A204.1 (cell line): ENCODE measurements at regions not wholly inside any gene's neighbourhood (a gene's known extent, or its start where the extent isn't known, plus 50 kb on each side); places are given as distances from the start of the nearest gene placed in this dataset.
"Not testable (repeated sequence)": the region's sequence is repeated elsewhere in the genome, so short reads cannot be mapped to it uniquely, and the experiment has no call there.

Source experiments
- FAIRE-seq: peaks from 2 replicates; lab custom pipeline; 2012; peaks lifted over from hg19 to GRCh38; lab: Jason Lieb, UNC

- no peak for FAIRE-seq
Observed at GRCh38 chr6:156600678-156601077, 176.5 kb upstream of the ARID1B start.

- FAIRE-seq: no peak
Observed at GRCh38 chr6:156599978-156600590, 177.1 kb upstream of the ARID1B start.

- FAIRE-seq: no peak
Observed at GRCh38 chr6:156599366-156599765, 177.8 kb upstream of the ARID1B start.

- FAIRE-seq: no peak
Observed at GRCh38 chr6:156598855-156599180, 178.4 kb upstream of the ARID1B start.

- FAIRE-seq: no peak
Observed at GRCh38 chr6:156598071-156598854, 178.9 kb upstream of the ARID1B start.

GRCh38 chr6:156597095-156597494 lies 180.1 kb upstream of the ARID1B start:
- no peak for FAIRE-seq

GRCh38 chr6:156595476-156595875 lies 181.7 kb upstream of the ARID1B start:
- FAIRE-seq: no peak

- FAIRE-seq: no peak
Observed at GRCh38 chr6:156593893-156594292, 183.3 kb upstream of the ARID1B start.

GRCh38 chr6:156593127-156593526 lies 184.1 kb upstream of the ARID1B start:
- no peak for FAIRE-seq

- FAIRE-seq: no peak
Observed at GRCh38 chr6:156590482-156590881, 186.7 kb upstream of the ARID1B start.

- no peak for FAIRE-seq
Observed at GRCh38 chr6:156589281-156589680, 187.9 kb upstream of the ARID1B start.

GRCh38 chr6:156587751-156588301 lies 189.4 kb upstream of the ARID1B start:
- no peak for FAIRE-seq

GRCh38 chr6:156587071-156587470 lies 190.1 kb upstream of the ARID1B start:
- FAIRE-seq: no peak

GRCh38 chr6:156585859-156586258 lies 191.3 kb upstream of the ARID1B start:
- FAIRE-seq: no peak

GRCh38 chr6:156584121-156584520 lies 193.1 kb upstream of the ARID1B start:
- not testable (repeated sequence) for FAIRE-seq

- no peak for FAIRE-seq
Observed at GRCh38 chr6:156583083-156583482, 194.1 kb upstream of the ARID1B start.

- FAIRE-seq: no peak
Observed at GRCh38 chr6:156582509-156582992, 194.6 kb upstream of the ARID1B start.

- FAIRE-seq: no peak
Observed at GRCh38 chr6:156579564-156579963, 197.6 kb upstream of the ARID1B start.

- FAIRE-seq: no peak
Observed at GRCh38 chr6:156577749-156578148, 199.4 kb upstream of the ARID1B start.

GRCh38 chr6:156575361-156575760 lies 201.8 kb upstream of the ARID1B start:
- FAIRE-seq: peak; percentile 78

GRCh38 chr6:156564807-156565149 lies 212.4 kb upstream of the ARID1B start:
- no peak for FAIRE-seq

- no peak for FAIRE-seq
Observed at GRCh38 chr6:156564127-156564806, 212.9 kb upstream of the ARID1B start.

GRCh38 chr6:156563714-156564113 lies 213.5 kb upstream of the ARID1B start:
- no peak for FAIRE-seq
